22Rv1 (cell line): ENCODE measurements at regions not wholly inside any gene's neighbourhood (a gene's known extent, or its start where the extent isn't known, plus 50 kb on each side); places are given as distances from the start of the nearest gene placed in this dataset.

ENCODE experiments used
- H3K27ac ChIP-seq: fragments of 450-650 bp; 2 replicates; pipeline ENCODE4 v1.5.1; 2017
- CTCF ChIP-seq: fragments of 450-650 bp; IDR thresholded peaks from 2 replicates; pipeline ENCODE4 v1.5.1; 2017; ENCODE audit warnings: mild to moderate bottlenecking
- ZFX ChIP-seq: fragments of 450-650 bp; IDR thresholded peaks from 2 replicates; pipeline ENCODE4 v1.6.1; 2017; ENCODE audit warnings: antibody characterized with exemption, borderline replicate concordance

- TF ChIP-seq CTCF, result no peak
- TF ChIP-seq ZFX, result no peak
Observed at GRCh38 chr4:100087743-100088142, 102.5 kb downstream of the DDIT4L start.

DNA sequence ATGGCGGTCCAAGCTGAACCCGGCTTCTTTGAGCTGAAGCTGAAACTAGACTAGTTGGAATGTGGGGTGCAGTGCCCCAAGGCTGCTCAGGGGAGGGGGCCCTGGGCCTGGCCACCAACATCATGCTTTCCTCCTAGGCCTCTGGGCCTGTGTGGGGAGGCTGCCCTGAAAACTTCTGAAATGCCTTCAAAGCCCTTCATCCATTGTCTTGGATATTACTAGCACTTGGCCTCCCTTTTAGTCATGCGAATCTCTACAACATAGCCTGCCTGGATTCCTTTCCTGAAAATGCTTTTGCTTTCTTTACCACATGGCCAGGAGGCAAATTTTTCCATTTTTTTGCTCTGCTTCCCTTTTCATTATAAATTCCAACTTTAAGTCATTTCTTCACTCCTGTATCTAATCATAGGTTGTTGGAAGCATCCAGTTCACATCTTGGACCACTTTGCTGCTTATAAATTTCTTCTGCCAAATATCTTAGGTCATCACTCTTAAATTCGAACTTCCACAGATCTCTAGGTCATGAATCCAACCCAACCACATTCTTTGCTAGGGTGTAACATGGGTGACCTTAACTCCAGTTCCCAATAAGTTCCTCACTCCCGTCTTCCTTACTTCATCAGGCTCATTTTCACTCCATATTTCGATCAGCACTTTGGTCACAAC is 103.4 kb downstream of the DDIT4L start:
- TF ChIP-seq ZFX, result no peak
- TF ChIP-seq CTCF, result no peak
- no peak overlapping the region for H3K27ac ChIP-seq

More at GRCh38 chr4:100087743-100088142, 102.5 kb downstream of the DDIT4L start:
- no peak overlapping the region for H3K27ac ChIP-seq

DNA sequence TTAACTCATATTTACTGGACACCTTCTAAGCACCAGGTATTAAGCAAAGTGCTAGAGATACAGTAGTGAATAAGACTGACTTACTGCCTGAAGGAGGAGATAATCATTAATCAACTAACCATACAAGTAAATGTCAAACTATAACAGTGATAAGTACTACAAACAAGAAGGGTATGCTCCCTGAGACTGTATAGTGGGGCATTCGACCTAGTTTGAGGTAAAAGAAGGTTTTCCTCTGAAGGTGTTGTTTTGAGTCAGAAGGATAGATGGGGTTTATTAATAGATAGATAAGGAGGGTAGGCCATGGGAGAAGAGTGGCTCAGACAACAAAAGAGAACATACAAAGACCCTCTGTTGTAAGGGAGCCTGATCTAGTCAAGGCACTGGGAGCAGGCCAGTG is 105.4 kb downstream of the DDIT4L start:
- no peak for TF ChIP-seq CTCF
- no peak for TF ChIP-seq ZFX
- H3K27ac ChIP-seq, result no peak overlapping the region

DNA sequence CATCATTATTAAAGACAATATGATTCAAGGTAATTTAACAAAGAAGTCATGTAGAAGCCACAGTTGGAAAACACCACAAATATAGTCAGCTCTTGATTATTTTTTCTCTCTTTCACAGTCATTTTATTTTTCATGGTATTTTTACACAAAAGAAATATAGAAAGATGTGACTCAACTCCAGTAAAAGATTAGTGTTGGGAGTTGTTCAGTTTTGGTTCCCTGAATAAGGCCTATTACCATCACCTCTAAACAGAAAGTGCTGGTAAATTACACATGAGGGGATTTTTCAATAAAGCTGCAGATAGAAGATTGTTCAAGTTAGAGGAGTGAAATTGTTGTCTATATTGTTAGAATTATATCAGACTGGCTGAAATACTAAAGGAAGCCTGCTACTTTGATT is 107.0 kb downstream of the DDIT4L start:
- H3K27ac ChIP-seq, result no peak overlapping the region
- TF ChIP-seq ZFX (no peak), CTCF (no peak)

- H3K27ac ChIP-seq, result no peak overlapping the region
- TF ChIP-seq ZFX (no peak), CTCF (no peak)
Observed at GRCh38 chr4:100082852-100083251, 107.4 kb downstream of the DDIT4L start.

DNA sequence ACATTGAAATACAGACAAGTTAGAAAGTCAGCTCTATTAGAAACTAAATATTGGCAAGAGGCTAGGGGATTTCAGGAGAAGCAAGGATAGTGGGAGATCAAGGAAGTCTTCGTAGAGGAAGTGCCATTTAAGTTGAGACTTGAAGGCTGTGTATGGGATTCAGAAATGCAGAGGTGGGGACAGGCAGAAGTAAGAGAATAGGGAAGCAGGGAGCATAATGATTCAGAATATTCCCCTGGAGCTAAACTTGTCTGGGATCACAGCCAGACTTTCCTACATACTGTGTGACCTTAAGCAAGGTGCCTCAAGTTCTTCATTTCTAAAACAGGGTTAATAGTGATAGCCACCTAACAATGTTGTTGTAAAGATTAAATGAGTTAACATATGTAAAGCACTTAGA is 108.8 kb downstream of the DDIT4L start:
- H3K27ac ChIP-seq, result no peak overlapping the region
- no peak for TF ChIP-seq CTCF
- TF ChIP-seq ZFX, result no peak

DNA sequence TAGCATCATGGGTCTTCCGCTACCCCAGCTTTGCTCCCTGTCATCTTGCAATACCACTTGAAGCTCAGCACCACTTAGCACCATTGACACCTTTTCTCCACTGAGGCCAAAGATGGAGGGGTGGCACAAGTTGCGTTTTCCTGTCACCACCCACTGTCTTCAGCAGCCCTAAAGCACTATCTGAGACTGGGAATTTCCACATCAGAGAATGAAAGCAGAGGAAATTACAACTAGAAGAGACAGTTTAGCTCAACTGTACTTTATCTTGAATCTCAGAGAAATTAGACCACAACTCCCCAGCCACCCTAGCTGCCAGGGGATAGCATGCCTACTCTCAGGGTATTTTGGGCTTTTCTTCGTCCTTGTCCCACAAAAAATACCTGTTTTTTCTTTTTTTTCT is 111.0 kb downstream of the DDIT4L start:
- no peak for TF ChIP-seq CTCF
- no peak overlapping the region for H3K27ac ChIP-seq
